ENCODE measurements at regions not wholly inside any gene's neighbourhood (a gene's known extent, or its start where the extent isn't known, plus 50 kb on each side); places are given as distances from the start of the nearest gene placed in this dataset.

GRCh38 chr10:113415246-113415645 lies 137.6 kb upstream of the HABP2 start:
- TF ChIP-seq PHF8 (IDR thresholded peaks at IDR 0.05; ENCODE audit: borderline replicate concordance, low read length), result no peak
- TF ChIP-seq, protein P1, sequence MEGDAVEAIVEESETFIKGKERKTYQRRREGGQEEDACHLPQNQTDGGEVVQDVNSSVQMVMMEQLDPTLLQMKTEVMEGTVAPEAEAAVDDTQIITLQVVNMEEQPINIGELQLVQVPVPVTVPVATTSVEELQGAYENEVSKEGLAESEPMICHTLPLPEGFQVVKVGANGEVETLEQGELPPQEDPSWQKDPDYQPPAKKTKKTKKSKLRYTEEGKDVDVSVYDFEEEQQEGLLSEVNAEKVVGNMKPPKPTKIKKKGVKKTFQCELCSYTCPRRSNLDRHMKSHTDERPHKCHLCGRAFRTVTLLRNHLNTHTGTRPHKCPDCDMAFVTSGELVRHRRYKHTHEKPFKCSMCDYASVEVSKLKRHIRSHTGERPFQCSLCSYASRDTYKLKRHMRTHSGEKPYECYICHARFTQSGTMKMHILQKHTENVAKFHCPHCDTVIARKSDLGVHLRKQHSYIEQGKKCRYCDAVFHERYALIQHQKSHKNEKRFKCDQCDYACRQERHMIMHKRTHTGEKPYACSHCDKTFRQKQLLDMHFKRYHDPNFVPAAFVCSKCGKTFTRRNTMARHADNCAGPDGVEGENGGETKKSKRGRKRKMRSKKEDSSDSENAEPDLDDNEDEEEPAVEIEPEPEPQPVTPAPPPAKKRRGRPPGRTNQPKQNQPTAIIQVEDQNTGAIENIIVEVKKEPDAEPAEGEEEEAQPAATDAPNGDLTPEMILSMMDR (IDR thresholded peaks at IDR 0.05 in 2 of 3, conservative IDR thresholded peaks at IDR 0.05 in 1 of 3; ENCODE audit: insufficient read depth in 2 of 3, low read depth in 1 of 3, low read length in 3 of 3), result no peak
- no peak for TF ChIP-seq YBX1 (IDR thresholded peaks at IDR 0.05)

All from K562 (cell line).